Nephron progenitor cell (in vitro differentiated cells): ENCODE measurements at regions not wholly inside any gene's neighbourhood (a gene's known extent, or its start where the extent isn't known, plus 50 kb on each side); places are given as distances from the start of the nearest gene placed in this dataset.

Experiments used
- DNase-seq: peaks from one replicate; pipeline ENCODE4 v3.0.0; 2021
- H3K27ac Mint-ChIP-seq: 2 replicates; pipeline ENCODE4 v1.8.0; 2021; ENCODE audit warnings: mild to moderate bottlenecking, moderate library complexity, mixed read lengths
- H3K27me3 Mint-ChIP-seq: 2 replicates; pipeline ENCODE4 v1.8.0; 2021; ENCODE audit warnings: mild to moderate bottlenecking, low read depth, mixed read lengths; ENCODE audit not compliant: poor library complexity
- H3K36me3 Mint-ChIP-seq: 2 replicates; pipeline ENCODE4 v1.8.0; 2021; ENCODE audit warnings: low read depth, mixed read lengths
- H3K4me1 Mint-ChIP-seq: 2 replicates; pipeline ENCODE4 v1.8.0; 2021; ENCODE audit warnings: mixed read lengths
- H3K4me3 Mint-ChIP-seq: 2 replicates; pipeline ENCODE4 v1.8.0; 2021; ENCODE audit warnings: mild to moderate bottlenecking, moderate library complexity, mixed read lengths
- H3K9me3 Mint-ChIP-seq: 2 replicates; pipeline ENCODE4 v1.8.0; 2021; ENCODE audit warnings: mild to moderate bottlenecking, moderate library complexity, mixed read lengths
- CTCF ChIP-seq: fragments of 200-600 bp; sonication (generic); IDR thresholded peaks from 2 replicates; pipeline ENCODE4 v1.5.0; 2021; ENCODE audit warnings: antibody characterized with exemption

DNA sequence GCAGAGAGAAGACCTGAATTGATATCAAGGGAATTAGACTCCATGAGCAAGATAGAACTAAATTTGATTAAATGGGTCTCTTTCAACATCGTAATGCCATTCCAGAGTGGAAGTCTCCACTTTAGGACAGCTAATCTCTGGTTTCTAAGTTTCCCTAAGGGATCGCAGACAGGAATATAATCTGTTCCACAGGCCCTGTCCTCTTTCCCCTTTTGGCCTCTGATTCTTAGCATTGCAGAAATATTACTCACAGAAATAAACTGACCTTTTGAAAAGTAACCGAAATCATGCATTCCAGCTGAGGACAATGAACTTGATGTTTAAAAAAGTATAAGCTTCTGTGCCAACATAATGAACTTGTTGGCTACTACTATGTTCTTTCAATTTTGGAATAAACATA is 227.8 kb downstream of the ETS1 start:
- Mint-ChIP-seq H3K4me1 (peaks cover 12% of the 10 kb centered on the region), H3K4me3 (no peak overlapping the region), H3K9me3 (no peaks in the 10 kb centered on the region), H3K27ac (no peak overlapping the region), H3K36me3 (no peaks in the 10 kb centered on the region), H3K27me3 (peaks cover 40% of the 10 kb centered on the region)
- TF ChIP-seq CTCF = no peak
- no peak for DNase-seq

GRCh38 chr11:128357073-128357472 is 230.3 kb downstream of the ETS1 start:
- Mint-ChIP-seq H3K27ac (no peak overlapping the region), H3K4me1 (peaks cover 17% of the 10 kb centered on the region), H3K9me3 (no peaks in the 10 kb centered on the region), H3K4me3 (no peak overlapping the region), H3K27me3 (peaks cover 35% of the 10 kb centered on the region), H3K36me3 (no peaks in the 10 kb centered on the region)
- TF ChIP-seq CTCF = no peak
- DNase-seq = no peak

DNA sequence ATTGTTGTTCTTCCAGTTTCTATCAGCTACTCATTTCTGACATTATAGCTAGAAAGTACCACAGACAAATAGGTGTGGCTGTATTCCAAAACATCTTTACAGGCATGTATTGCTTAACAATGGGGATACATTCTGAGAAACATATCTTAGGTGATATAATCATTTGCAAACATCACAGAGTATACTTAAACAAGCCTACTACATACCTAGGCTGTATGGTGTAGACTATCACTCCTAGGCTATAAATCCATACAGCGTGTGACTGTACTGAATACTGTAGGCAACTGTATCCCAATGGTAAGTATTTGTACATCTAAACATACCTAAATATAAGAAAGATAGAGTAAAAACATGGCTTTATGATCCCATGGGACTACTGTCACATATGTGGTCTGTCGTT is 231.8 kb downstream of the ETS1 start:
- Mint-ChIP-seq H3K4me3 (no peak overlapping the region), H3K9me3 (no peaks in the 10 kb centered on the region), H3K36me3 (no peaks in the 10 kb centered on the region), H3K27me3 (peaks cover 45% of the 10 kb centered on the region), H3K27ac (no peak overlapping the region), H3K4me1 (peaks cover 6% of the 10 kb centered on the region)
- no peak for DNase-seq
- no peak for TF ChIP-seq CTCF

GRCh38 chr11:128354476-128354875 is 232.9 kb downstream of the ETS1 start:
- Mint-ChIP-seq H3K27ac (no peak overlapping the region), H3K27me3 (peaks cover 42% of the 10 kb centered on the region), H3K36me3 (no peaks in the 10 kb centered on the region), H3K9me3 (no peaks in the 10 kb centered on the region), H3K4me1 (peaks cover 6% of the 10 kb centered on the region), H3K4me3 (no peak overlapping the region)
- no peak for TF ChIP-seq CTCF
- DNase-seq = no peak

DNA sequence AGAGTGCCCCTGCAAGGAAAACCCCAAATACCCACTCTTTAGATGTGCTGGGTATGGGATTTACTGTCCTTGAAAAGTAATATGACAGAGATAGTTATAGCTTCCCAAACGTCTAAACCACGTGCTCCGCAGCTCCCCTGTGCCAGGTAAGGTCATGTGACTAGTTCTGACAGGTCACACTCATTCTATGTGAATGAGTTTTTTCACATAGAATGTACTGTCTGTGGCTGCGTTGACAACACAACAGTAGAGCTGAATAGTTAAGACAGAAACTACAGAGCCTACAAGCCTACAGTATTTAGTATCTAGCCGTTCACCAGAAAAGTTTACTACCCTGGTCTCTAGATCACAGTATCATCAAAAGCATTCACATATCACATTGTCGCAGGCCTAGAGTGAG is 236.2 kb downstream of the ETS1 start:
- Mint-ChIP-seq H3K27ac (no peak overlapping the region), H3K27me3 (peaks cover 24% of the 10 kb centered on the region), H3K9me3 (no peaks in the 10 kb centered on the region), H3K4me3 (no peak overlapping the region), H3K4me1 (peaks cover 6% of the 10 kb centered on the region), H3K36me3 (no peaks in the 10 kb centered on the region)
- DNase-seq = no peak
- no peak for TF ChIP-seq CTCF

- Mint-ChIP-seq H3K4me1 (peaks cover 6% of the 10 kb centered on the region), H3K4me3 (no peak overlapping the region), H3K27ac (no peak overlapping the region), H3K36me3 (no peaks in the 10 kb centered on the region), H3K27me3 (peaks cover 16% of the 10 kb centered on the region), H3K9me3 (no peaks in the 10 kb centered on the region)
- no peak for TF ChIP-seq CTCF
- no peak for DNase-seq
Observed at GRCh38 chr11:128349650-128350299, 237.6 kb downstream of the ETS1 start.
